ENCODE measurements at regions not wholly inside any gene's neighbourhood (a gene's known extent, or its start where the extent isn't known, plus 50 kb on each side); places are given as distances from the start of the nearest gene placed in this dataset.
A peak's percentile ranks its signal among the peaks of the same experiment; 100 is the strongest.

DNA sequence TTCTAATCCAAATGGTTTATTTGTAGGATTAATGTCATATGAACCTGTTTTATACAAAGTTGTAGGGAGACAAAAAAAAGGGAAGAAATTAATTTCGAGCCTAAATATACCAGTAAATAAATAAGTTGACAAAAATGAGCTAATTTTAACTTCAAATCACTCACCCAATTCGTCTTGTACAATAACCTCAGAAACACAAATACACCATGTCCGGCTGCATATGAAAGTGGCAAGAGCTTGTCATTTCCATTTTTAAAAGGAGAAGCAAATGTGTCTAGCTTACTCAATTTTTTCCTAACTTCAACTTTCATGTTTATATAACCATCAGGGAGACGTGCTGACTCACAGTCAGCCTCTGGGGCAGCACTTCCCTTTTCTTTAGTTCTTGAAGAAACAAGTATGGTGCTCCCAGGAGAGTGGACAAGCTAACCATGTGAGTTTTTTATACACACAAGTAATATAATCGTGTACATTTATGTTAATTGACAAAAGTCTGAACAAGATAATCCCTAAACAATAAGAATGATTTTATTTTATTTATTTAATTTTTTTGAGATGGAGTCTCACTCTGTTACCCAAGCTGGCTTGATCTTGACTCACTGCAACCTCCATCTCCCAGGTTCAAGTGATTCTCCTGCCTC lies 55.5 kb upstream of the SGK1 start (continued):
- TF ChIP-seq C11orf30 (IDR thresholded peaks at IDR 0.05; ENCODE audit: low read depth) (peak; percentile 87), FOSL1 (tag; conservative IDR thresholded peaks at IDR 0.05) (peak; percentile 87), ZNF175 (CRISPR knock-in tag; IDR thresholded peaks at IDR 0.05; ENCODE audit: low read depth) (no peak), RERE (CRISPR knock-in tag; IDR thresholded peaks at IDR 0.05; ENCODE audit: borderline replicate concordance) (no peak), PRPF4 (IDR thresholded peaks at IDR 0.05; ENCODE audit: insufficient read depth, low read depth, low read length, poor library complexity, severe bottlenecking) (no peak), DPF2 (IDR thresholded peaks at IDR 0.05) (peak; percentile 80), E2F1 (CRISPR knock-in tag; IDR thresholded peaks at IDR 0.05) (no peak), ZBTB34 (CRISPR knock-in tag; IDR thresholded peaks at IDR 0.05) (no peak), NKRF (IDR thresholded peaks at IDR 0.05; ENCODE audit: borderline replicate concordance) (no peak), CEBPG (CRISPR knock-in tag; IDR thresholded peaks at IDR 0.05) (no peak), CEBPG (tag; conservative IDR thresholded peaks at IDR 0.05 in 1 of 2, IDR thresholded peaks at IDR 0.05 in 1 of 2) (peak in 1 of 2 experiments; percentile 62; a peak in 2 of 4 replicates)
- TF ChIP-seq, protein P1, sequence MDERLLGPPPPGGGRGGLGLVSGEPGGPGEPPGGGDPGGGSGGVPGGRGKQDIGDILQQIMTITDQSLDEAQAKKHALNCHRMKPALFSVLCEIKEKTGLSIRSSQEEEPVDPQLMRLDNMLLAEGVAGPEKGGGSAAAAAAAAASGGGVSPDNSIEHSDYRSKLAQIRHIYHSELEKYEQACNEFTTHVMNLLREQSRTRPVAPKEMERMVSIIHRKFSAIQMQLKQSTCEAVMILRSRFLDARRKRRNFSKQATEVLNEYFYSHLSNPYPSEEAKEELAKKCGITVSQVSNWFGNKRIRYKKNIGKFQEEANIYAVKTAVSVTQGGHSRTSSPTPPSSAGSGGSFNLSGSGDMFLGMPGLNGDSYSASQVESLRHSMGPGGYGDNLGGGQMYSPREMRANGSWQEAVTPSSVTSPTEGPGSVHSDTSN (CRISPR knock-in tag; IDR thresholded peaks at IDR 0.05; ENCODE audit: low read depth): no peak
- TF ChIP-seq, protein P1 (tag; conservative IDR thresholded peaks at IDR 0.05; ENCODE audit: low read depth): 0 out of 2 replicates have a peak, but pooled peaks have one; percentile 6
- TF ChIP-seq, protein P2, sequence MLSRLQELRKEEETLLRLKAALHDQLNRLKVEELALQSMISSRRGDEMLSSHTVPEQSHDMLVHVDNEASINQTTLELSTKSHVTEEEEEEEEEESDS (CRISPR knock-in tag; IDR thresholded peaks at IDR 0.05): no peak
